Neural cell (in vitro differentiated cells): ENCODE measurements at regions not wholly inside any gene's neighbourhood (a gene's known extent, or its start where the extent isn't known, plus 50 kb on each side); places are given as distances from the start of the nearest gene placed in this dataset.

Experiments
- H2AFZ ChIP-seq: fragments of 200-600, 300-800 bp; sonication (generic), shearing (Covaris generic); 2 replicates; pipeline ENCODE4 v1.6.0; 2014; ENCODE audit warnings: low read depth, mild to moderate bottlenecking, antibody characterized with exemption, low read length, moderate library complexity
- H3F3A ChIP-seq: fragments of 200-600 bp; shearing (Covaris generic); 2 replicates; pipeline ENCODE4 v1.6.1; 2016; ENCODE audit warnings: mild to moderate bottlenecking, moderate library complexity, mixed read lengths, antibody characterized with exemption, low read length; ENCODE audit not compliant: insufficient read depth, poor library complexity, severe bottlenecking
- H3K27ac ChIP-seq: fragments of 200-600, 300-800 bp; sonication (generic), shearing (Covaris generic); 2 replicates; pipeline ENCODE4 v1.5.1; 2014; ENCODE audit warnings: mild to moderate bottlenecking, low read length, moderate library complexity
- H3K27me3 ChIP-seq: fragments of 300-800, 200-600 bp; sonication (generic), shearing (Covaris generic); 2 replicates; pipeline ENCODE4 v1.6.0; 2014; ENCODE audit warnings: mild to moderate bottlenecking, low read depth, low read length, moderate library complexity; ENCODE audit not compliant: insufficient read depth
- H3K36me3 ChIP-seq: fragments of 300-800, 200-600 bp; sonication (generic), shearing (Covaris generic); 2 replicates; pipeline ENCODE4 v1.5.1; 2014; ENCODE audit warnings: mild to moderate bottlenecking, antibody characterized with exemption, low read length, moderate library complexity; ENCODE audit not compliant: insufficient read depth
- H3K4me2 ChIP-seq: fragments of 300-800, 200-600 bp; sonication (generic), shearing (Covaris generic); 2 replicates; pipeline ENCODE4 v1.6.0; 2014; ENCODE audit warnings: mild to moderate bottlenecking, low read length
- H3K4me3 ChIP-seq: fragments of 300-800, 200-600 bp; sonication (generic), shearing (Covaris generic); 2 replicates; pipeline ENCODE4 v1.5.1; 2014; ENCODE audit warnings: mild to moderate bottlenecking, low read length, moderate library complexity
- H3K79me2 ChIP-seq: fragments of 200-600 bp; shearing (Covaris generic); replicated peaks from 2 replicates; pipeline ENCODE4 v1.6.0; 2014; ENCODE audit warnings: mild to moderate bottlenecking, low read length, moderate library complexity; ENCODE audit not compliant: insufficient read depth
- H3K9ac ChIP-seq: fragments of 300-800, 200-600 bp; sonication (generic), shearing (Covaris generic); 2 replicates; pipeline ENCODE4 v1.6.1; 2016; ENCODE audit warnings: mild to moderate bottlenecking, low read length, mixed read lengths
- H3K9me2 ChIP-seq: fragments of 200-600 bp; shearing (Covaris generic); 2 replicates; pipeline ENCODE4 v1.6.1; 2016; ENCODE audit warnings: mild to moderate bottlenecking, low read length, mixed read lengths; ENCODE audit not compliant: insufficient read depth
- H3K9me3 ChIP-seq: fragments of 200-600, 300-800 bp; sonication (generic), shearing (Covaris generic); 2 replicates; pipeline ENCODE4 v1.6.1; 2016; ENCODE audit warnings: mild to moderate bottlenecking, mixed run types, low read length, moderate library complexity, mixed read lengths
- H4K20me1 ChIP-seq: fragments of 200-600 bp; shearing (Covaris generic); 2 replicates; pipeline ENCODE4 v1.6.1; 2016; ENCODE audit warnings: mild to moderate bottlenecking, mixed run types; ENCODE audit not compliant: insufficient read depth
- EP300 ChIP-seq: fragments of 450-650 bp; conservative IDR thresholded peaks from 2 replicates; pipeline ENCODE4 v1.6.1; 2014; ENCODE audit warnings: antibody characterized with exemption, mild to moderate bottlenecking, moderate library complexity; ENCODE audit not compliant: poor library complexity, severe bottlenecking
- EZH2 ChIP-seq: fragments of 200-600, 300-800 bp; shearing (Covaris generic), sonication (generic); IDR thresholded peaks from 2 replicates; pipeline ENCODE4 v1.6.1; 2014; ENCODE audit warnings: antibody characterized with exemption, low read length, borderline replicate concordance, mild to moderate bottlenecking; ENCODE audit not compliant: insufficient read depth, poor library complexity, severe bottlenecking
- MXI1 ChIP-seq: fragments of 450-650 bp; conservative IDR thresholded peaks from 2 replicates; pipeline ENCODE4 v1.6.1; 2014; ENCODE audit warnings: antibody characterized with exemption, mild to moderate bottlenecking; ENCODE audit not compliant: poor library complexity, severe bottlenecking
- POLR2AphosphoS5 ChIP-seq: IDR thresholded peaks from 2 replicates; pipeline ENCODE4 v1.6.1; 2012
- RAD21 ChIP-seq: fragments of 450-650 bp; conservative IDR thresholded peaks from 2 replicates; pipeline ENCODE4 v1.6.1; 2014; ENCODE audit warnings: antibody characterized with exemption, mild to moderate bottlenecking, moderate library complexity
- SMC3 ChIP-seq: fragments of 450-650 bp; conservative IDR thresholded peaks from 2 replicates; pipeline ENCODE4 v1.6.1; 2014; ENCODE audit warnings: antibody characterized with exemption, mild to moderate bottlenecking, moderate library complexity; ENCODE audit not compliant: poor library complexity
- TAF1 ChIP-seq: IDR thresholded peaks from 2 replicates; pipeline ENCODE4 v1.6.1; 2012; ENCODE audit warnings: low read depth
- TF ChIP-seq, protein P1 (sequence below): fragments of 450-650 bp; IDR thresholded peaks from 2 replicates; pipeline ENCODE4 v1.5.1; 2014; ENCODE audit warnings: antibody characterized with exemption, mild to moderate bottlenecking, moderate library complexity; ENCODE audit not compliant: poor library complexity, severe bottlenecking
- TF ChIP-seq, protein P2 (sequence below): IDR thresholded peaks from 2 replicates; pipeline ENCODE4 v1.6.1; 2012; ENCODE audit warnings: borderline replicate concordance

DNA sequence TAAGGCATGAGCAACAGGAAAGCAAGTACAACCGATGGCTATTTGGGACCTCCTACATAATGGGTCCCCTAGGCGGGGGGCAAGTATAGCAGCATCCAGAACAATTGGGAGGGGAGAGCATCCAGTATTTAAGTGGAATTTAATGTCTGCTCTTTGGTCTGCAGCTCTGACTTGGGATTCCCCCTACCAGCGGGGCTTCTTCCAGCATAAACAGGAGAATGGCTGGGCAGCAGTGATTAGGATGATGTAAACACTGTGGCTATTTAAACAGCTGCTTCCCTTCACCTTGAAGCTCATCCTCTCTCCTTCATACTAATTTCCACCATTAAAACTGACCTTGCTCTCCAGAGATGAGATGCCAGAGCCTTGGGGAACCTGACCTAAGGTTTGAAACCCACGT is 73.9 kb upstream of the OXGR1 start:
- no peak overlapping the region for H2AFZ ChIP-seq

DNA sequence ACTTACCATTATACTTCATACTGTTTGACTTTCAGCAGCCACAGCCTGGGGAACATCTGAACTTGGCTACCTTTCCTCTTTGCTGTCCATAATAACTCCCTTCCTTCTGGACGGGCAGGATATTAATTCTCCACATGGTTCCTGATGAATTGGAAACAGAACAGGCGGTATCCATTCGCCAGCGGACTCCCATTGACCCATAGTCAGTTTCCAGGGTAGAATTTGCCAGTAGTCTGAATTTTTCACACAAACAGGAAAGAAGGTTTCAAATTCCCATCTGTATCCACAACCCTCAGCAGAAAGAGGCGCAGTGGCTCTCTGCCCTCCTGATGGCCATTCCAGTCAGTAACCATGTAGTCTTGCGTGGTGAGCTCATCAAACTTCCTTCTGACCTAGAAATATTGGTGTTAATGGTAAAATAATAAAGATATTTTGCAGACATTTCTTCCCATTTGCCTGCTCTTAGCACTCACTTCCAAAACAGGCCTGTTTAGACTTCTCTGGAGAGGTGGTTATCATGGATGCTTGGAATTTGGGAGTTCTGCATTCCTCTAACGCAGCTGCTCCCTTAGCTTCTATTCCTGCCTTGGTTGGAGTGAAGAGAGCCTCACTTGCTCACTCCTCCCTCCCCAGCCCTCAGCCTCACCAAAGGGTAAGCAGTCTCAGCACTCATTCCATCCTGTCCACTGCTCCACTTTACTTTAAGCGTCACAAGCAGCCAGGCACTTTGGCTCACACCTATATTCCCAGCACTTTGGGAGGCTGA is 75.0 kb upstream of the OXGR1 start:
- H3K9me3 ChIP-seq = peaks cover 5% of the 10 kb centered on the region
- H3K36me3 ChIP-seq = no peaks in the 10 kb centered on the region
- no peaks in the 10 kb centered on the region for H4K20me1 ChIP-seq
- H3K4me3 ChIP-seq = no peak overlapping the region
- TF ChIP-seq RAD21 (no peak), TAF1 (no peak), EZH2 (no peak), EP300 (no peak), POLR2AphosphoS5 (no peak), SMC3 (no peak), MXI1 (no peak)
- TF ChIP-seq, protein P1, sequence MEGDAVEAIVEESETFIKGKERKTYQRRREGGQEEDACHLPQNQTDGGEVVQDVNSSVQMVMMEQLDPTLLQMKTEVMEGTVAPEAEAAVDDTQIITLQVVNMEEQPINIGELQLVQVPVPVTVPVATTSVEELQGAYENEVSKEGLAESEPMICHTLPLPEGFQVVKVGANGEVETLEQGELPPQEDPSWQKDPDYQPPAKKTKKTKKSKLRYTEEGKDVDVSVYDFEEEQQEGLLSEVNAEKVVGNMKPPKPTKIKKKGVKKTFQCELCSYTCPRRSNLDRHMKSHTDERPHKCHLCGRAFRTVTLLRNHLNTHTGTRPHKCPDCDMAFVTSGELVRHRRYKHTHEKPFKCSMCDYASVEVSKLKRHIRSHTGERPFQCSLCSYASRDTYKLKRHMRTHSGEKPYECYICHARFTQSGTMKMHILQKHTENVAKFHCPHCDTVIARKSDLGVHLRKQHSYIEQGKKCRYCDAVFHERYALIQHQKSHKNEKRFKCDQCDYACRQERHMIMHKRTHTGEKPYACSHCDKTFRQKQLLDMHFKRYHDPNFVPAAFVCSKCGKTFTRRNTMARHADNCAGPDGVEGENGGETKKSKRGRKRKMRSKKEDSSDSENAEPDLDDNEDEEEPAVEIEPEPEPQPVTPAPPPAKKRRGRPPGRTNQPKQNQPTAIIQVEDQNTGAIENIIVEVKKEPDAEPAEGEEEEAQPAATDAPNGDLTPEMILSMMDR = no peak
- TF ChIP-seq, protein P2, sequence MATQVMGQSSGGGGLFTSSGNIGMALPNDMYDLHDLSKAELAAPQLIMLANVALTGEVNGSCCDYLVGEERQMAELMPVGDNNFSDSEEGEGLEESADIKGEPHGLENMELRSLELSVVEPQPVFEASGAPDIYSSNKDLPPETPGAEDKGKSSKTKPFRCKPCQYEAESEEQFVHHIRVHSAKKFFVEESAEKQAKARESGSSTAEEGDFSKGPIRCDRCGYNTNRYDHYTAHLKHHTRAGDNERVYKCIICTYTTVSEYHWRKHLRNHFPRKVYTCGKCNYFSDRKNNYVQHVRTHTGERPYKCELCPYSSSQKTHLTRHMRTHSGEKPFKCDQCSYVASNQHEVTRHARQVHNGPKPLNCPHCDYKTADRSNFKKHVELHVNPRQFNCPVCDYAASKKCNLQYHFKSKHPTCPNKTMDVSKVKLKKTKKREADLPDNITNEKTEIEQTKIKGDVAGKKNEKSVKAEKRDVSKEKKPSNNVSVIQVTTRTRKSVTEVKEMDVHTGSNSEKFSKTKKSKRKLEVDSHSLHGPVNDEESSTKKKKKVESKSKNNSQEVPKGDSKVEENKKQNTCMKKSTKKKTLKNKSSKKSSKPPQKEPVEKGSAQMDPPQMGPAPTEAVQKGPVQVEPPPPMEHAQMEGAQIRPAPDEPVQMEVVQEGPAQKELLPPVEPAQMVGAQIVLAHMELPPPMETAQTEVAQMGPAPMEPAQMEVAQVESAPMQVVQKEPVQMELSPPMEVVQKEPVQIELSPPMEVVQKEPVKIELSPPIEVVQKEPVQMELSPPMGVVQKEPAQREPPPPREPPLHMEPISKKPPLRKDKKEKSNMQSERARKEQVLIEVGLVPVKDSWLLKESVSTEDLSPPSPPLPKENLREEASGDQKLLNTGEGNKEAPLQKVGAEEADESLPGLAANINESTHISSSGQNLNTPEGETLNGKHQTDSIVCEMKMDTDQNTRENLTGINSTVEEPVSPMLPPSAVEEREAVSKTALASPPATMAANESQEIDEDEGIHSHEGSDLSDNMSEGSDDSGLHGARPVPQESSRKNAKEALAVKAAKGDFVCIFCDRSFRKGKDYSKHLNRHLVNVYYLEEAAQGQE = no peak
- H3K27ac ChIP-seq = no peak overlapping the region
- H3K9ac ChIP-seq = no peak overlapping the region
- no peaks in the 10 kb centered on the region for H3K27me3 ChIP-seq
- H3K4me2 ChIP-seq = no peak overlapping the region
- H3K79me2 ChIP-seq = no peaks in the 10 kb centered on the region
- no peaks in the 10 kb centered on the region for H3K9me2 ChIP-seq
- H2AFZ ChIP-seq = no peak overlapping the region
- H3F3A ChIP-seq = no peaks in the 10 kb centered on the region

More for the DNA sequence above, 73.9 kb upstream of the OXGR1 start:
- Histone ChIP-seq H3K79me2 (no peaks in the 10 kb centered on the region), H3K9ac (no peak overlapping the region), H3K36me3 (no peaks in the 10 kb centered on the region), H3K27ac (no peak overlapping the region), H3F3A (no peaks in the 10 kb centered on the region), H3K27me3 (no peaks in the 10 kb centered on the region), H3K4me2 (no peak overlapping the region), H4K20me1 (no peaks in the 10 kb centered on the region), H3K9me2 (no peaks in the 10 kb centered on the region), H3K4me3 (no peak overlapping the region), H3K9me3 (peaks cover 3% of the 10 kb centered on the region)
- no peak for TF ChIP-seq POLR2AphosphoS5
- TF ChIP-seq, protein P1 = no peak
- TF ChIP-seq RAD21 = no peak
- no peak for TF ChIP-seq EP300
- TF ChIP-seq MXI1 = no peak
- no peak for TF ChIP-seq SMC3
- TF ChIP-seq, protein P2 = no peak
- TF ChIP-seq EZH2 = no peak
- no peak for TF ChIP-seq TAF1
